CD4-positive, alpha-beta T cell (primary cell): ENCODE measurements at regions not wholly inside any gene's neighbourhood (a gene's known extent, or its start where the extent isn't known, plus 50 kb on each side); places are given as distances from the start of the nearest gene placed in this dataset.

ENCODE experiments used
- ATAC-seq: fragments of 200-7000 bp; cut with Tn5 transposase; one replicate; pipeline ENCODE4 v1.10.0; 2022; ENCODE audit warnings: mild to moderate bottlenecking; ENCODE audit not compliant: poor library complexity
- CTCF ChIA-PET: fragments of 350-600 bp; sonication (Branson Sonifier 250); formaldehyde crosslinking; loops from one replicate; lab custom pipeline; 2021; ENCODE audit warnings: antibody characterized with exemption, inconsistent platforms; lab: Charles Lee
- POLR2A ChIA-PET: fragments of 350-600 bp; sonication (Branson Sonifier 250); formaldehyde crosslinking; loops from one replicate; lab custom pipeline; 2021; ENCODE audit warnings: antibody characterized with exemption, inconsistent platforms; lab: Charles Lee
- DNase-seq, 14 experiments: peaks; one replicate each; pipeline ENCODE4 v3.0.0-alpha.2; 2013 to 2020; ENCODE audit warnings: mixed read lengths in 2 of 14
- H3K27ac ChIP-seq, 2 donors: one replicate each; pipeline versions ENCODE4 v1.5.1 to v1.7.0; 2013; ENCODE audit warnings: low read length in 2 of 2, low read depth in 1 of 2, mild to moderate bottlenecking in 1 of 2
- H3K27me3 ChIP-seq, 2 experiments: 1 replicate in 1 of 2; 2 replicates in 1 of 2; pipeline versions ENCODE4 v1.6.1 to v1.7.0; 2013; ENCODE audit warnings: low read length in 2 of 2, control low read depth in 1 of 2, mild to moderate bottlenecking in 1 of 2, moderate library complexity in 1 of 2; ENCODE audit not compliant: insufficient read depth in 2 of 2, control insufficient read depth in 1 of 2
- H3K36me3 ChIP-seq: one replicate; pipeline ENCODE4 v1.6.1; 2013; ENCODE audit warnings: low read length, control low read depth; ENCODE audit not compliant: insufficient read depth
- H3K4me1 ChIP-seq: one replicate; pipeline ENCODE4 v1.6.1; 2013; ENCODE audit warnings: low read length, control low read depth; ENCODE audit not compliant: insufficient read depth
- H3K4me3 ChIP-seq: one replicate; pipeline ENCODE4 v1.5.1; 2013; ENCODE audit warnings: mild to moderate bottlenecking, low read length, moderate library complexity
- H3K9me3 ChIP-seq, 2 experiments: 1 replicate in 1 of 2; 2 replicates in 1 of 2; pipeline versions ENCODE4 v1.6.1 to v1.7.0; 2013; ENCODE audit warnings: low read length in 2 of 2, mild to moderate bottlenecking in 2 of 2, control low read depth in 1 of 2, moderate library complexity in 1 of 2; ENCODE audit not compliant: control insufficient read depth in 1 of 2, insufficient read depth in 1 of 2
- H3K27ac Mint-ChIP-seq: one replicate; pipeline ENCODE4 v1.8.0; 2020; ENCODE audit warnings: mixed read lengths
- H3K27me3 Mint-ChIP-seq: one replicate; pipeline ENCODE4 v1.8.0; 2021; ENCODE audit warnings: mixed read lengths
- H3K36me3 Mint-ChIP-seq: one replicate; pipeline ENCODE4 v1.8.0; 2021; ENCODE audit warnings: low read depth, mixed read lengths
- H3K4me1 Mint-ChIP-seq: one replicate; pipeline ENCODE4 v1.8.0; 2021; ENCODE audit warnings: low read depth, mixed read lengths
- H3K4me3 Mint-ChIP-seq: one replicate; pipeline ENCODE4 v1.8.0; 2020; ENCODE audit warnings: mild to moderate bottlenecking, mixed read lengths
- H3K9me3 Mint-ChIP-seq: one replicate; pipeline ENCODE4 v1.8.0; 2020; ENCODE audit warnings: mixed read lengths
- intact Hi-C, 2 experiments: fragments of 100-400 bp; cut with DNase I in 1 of 2; cut with micrococcal nuclease in 1 of 2; formaldehyde crosslinking; loops; one replicate each; pipeline versions ENCODE4 v1.15.1 to v1.9.0; 2023 to 2025; cut with DNase I, micrococcal nuclease
- TF ChIP-seq, protein P1 (sequence below): fragments of 200-600 bp; IDR thresholded peaks from one replicate; pipeline ENCODE4 v1.8.0; 2022; ENCODE audit warnings: antibody characterized with exemption, mild to moderate bottlenecking

DNA sequence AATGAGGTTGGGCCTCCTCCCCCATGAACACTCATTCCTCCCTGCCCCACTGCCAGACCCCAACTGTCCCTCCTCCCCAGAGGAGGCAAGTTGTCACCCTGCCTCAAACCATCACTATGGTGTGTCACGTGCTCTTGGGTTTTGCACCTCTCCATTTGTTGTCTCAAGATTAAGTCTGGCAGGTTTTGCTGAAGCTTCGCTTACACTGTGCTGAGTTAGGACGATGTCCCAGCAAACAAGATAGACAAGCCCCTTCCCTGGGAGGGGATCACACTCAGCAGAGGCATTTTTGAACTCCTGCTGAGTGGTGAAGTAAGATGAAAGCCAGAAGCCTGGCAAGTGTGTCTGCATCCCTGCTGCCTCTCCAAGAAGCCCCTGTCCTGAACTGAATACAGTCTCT is 78.3 kb downstream of the CBLN1 start:
- CTCF ChIA-PET, result no interaction called here
- H3K4me1 Mint-ChIP-seq, result no peaks in the 10 kb centered on the region

DNA sequence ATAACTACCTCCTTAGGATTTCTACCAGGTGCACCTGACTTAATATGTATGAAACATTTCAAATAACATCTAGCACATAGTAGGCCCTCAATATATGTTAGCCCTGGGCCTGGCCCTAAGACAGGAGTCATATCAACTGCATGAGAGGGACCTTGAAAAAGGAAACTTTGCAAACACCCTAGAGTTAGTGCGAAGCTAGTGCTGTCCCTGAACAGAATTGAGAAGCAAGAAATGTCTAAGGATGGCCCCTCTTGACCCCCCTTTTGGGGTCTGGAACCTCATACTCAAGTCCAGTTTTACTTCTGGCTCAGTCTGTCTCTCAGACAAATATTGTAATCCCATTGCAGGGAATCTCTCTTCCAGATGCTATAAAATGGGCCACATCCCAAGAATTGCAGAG is 80.5 kb downstream of the CBLN1 start:
- no peak overlapping the region for H3K4me3 ChIP-seq
- intact Hi-C loops, result no loop called here
- POLR2A ChIA-PET, result no interaction called here
- no peaks in the 10 kb centered on the region for H3K36me3 Mint-ChIP-seq
- no peak for DNase-seq
- peaks cover 7% of the 10 kb centered on the region for H3K9me3 Mint-ChIP-seq
- H3K27me3 Mint-ChIP-seq, result peaks cover 21% of the 10 kb centered on the region
- no peaks in the 10 kb centered on the region for H3K36me3 ChIP-seq
- H3K4me1 Mint-ChIP-seq, result no peaks in the 10 kb centered on the region
- H3K4me3 Mint-ChIP-seq, result no peak overlapping the region
- H3K4me1 ChIP-seq, result no peaks in the 10 kb centered on the region
- no peak for ATAC-seq
- H3K9me3 ChIP-seq, result peaks cover 0 to 9% of the 10 kb centered on the region in 2 experiments
- TF ChIP-seq, protein P1, sequence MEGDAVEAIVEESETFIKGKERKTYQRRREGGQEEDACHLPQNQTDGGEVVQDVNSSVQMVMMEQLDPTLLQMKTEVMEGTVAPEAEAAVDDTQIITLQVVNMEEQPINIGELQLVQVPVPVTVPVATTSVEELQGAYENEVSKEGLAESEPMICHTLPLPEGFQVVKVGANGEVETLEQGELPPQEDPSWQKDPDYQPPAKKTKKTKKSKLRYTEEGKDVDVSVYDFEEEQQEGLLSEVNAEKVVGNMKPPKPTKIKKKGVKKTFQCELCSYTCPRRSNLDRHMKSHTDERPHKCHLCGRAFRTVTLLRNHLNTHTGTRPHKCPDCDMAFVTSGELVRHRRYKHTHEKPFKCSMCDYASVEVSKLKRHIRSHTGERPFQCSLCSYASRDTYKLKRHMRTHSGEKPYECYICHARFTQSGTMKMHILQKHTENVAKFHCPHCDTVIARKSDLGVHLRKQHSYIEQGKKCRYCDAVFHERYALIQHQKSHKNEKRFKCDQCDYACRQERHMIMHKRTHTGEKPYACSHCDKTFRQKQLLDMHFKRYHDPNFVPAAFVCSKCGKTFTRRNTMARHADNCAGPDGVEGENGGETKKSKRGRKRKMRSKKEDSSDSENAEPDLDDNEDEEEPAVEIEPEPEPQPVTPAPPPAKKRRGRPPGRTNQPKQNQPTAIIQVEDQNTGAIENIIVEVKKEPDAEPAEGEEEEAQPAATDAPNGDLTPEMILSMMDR, result no peak
- no peak overlapping the region for H3K27ac Mint-ChIP-seq
- no peaks in the 10 kb centered on the region for H3K27me3 ChIP-seq
- no peak overlapping the region for H3K27ac ChIP-seq
- CTCF ChIA-PET, result no interaction called here

More for the DNA sequence above, 78.3 kb downstream of the CBLN1 start:
- H3K36me3 ChIP-seq, result no peaks in the 10 kb centered on the region
- intact Hi-C loops, result no loop called here
- Mint-ChIP-seq H3K9me3 (peaks cover 7% of the 10 kb centered on the region), H3K36me3 (no peaks in the 10 kb centered on the region), H3K27ac (no peak overlapping the region), H3K4me3 (no peak overlapping the region), H3K27me3 (peaks cover 21% of the 10 kb centered on the region)
- H3K27ac ChIP-seq, result no peak overlapping the region
- H3K9me3 ChIP-seq, result peaks cover 0 to 9% of the 10 kb centered on the region in 2 experiments
- no peaks in the 10 kb centered on the region for H3K4me1 ChIP-seq
- POLR2A ChIA-PET, result no interaction called here
- DNase-seq, result no peak
- TF ChIP-seq, protein P1, result no peak
- no peak overlapping the region for H3K4me3 ChIP-seq
- no peak for ATAC-seq
- H3K27me3 ChIP-seq, result no peaks in the 10 kb centered on the region

DNA sequence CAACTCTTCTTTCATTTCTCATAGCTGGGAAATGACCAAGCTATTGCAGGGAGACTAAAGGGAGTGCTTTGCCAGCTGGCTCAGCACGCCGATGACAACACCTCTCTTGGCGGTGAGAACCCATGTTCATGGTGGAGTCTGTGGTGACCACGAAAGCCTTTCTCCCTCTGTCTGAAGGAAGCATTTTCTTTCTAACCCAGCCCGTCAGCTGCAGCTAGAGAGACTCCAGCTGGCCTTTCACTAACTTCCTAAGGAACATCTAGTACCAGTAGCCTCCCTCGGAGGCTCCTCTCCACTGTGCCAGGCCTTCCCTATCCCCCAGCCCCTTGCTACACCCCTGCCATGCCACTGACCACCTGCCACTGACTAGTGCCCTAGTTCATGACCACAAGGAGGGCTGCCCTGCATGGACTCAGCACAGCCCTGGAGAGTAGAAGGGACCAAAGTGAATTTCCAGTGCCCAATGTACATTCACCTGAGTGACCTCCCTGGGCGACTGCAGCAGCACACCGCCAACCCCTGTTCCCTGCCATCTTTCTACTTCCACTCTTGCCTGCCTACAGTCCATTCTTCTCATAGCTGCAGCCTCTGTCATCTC is 81.3 kb downstream of the CBLN1 start:
- Histone ChIP-seq H3K27ac (no peak overlapping the region), H3K9me3 (peaks cover 0 to 10% of the 10 kb centered on the region in 2 experiments), H3K36me3 (no peaks in the 10 kb centered on the region), H3K4me3 (no peak overlapping the region), H3K27me3 (no peaks in the 10 kb centered on the region), H3K4me1 (no peaks in the 10 kb centered on the region)
- intact Hi-C loops, result no loop called here
- ChIA-PET CTCF (no interaction called here), POLR2A (no interaction called here)
- Mint-ChIP-seq H3K27me3 (peaks cover 17% of the 10 kb centered on the region), H3K4me3 (no peak overlapping the region), H3K4me1 (no peaks in the 10 kb centered on the region), H3K9me3 (peaks cover 7% of the 10 kb centered on the region), H3K27ac (no peak overlapping the region), H3K36me3 (no peaks in the 10 kb centered on the region)
- no peak for ATAC-seq
- TF ChIP-seq, protein P1, result no peak
- no peak for DNase-seq
